MM.1S (cell line): ENCODE measurements at regions not wholly inside any gene's neighbourhood (a gene's known extent, or its start where the extent isn't known, plus 50 kb on each side); places are given as distances from the start of the nearest gene placed in this dataset.

ENCODE experiments used
- DNase-seq: peaks from one replicate; pipeline ENCODE4 v3.0.0-alpha.2; 2015
- H2AFZ ChIP-seq: fragments of 300-600 bp; sonication (generic); 2 replicates; pipeline ENCODE4 v1.6.0; 2016; ENCODE audit warnings: antibody characterized with exemption, low read length
- H3F3A ChIP-seq: fragments of 300-600 bp; sonication (generic); 2 replicates; pipeline ENCODE4 v1.6.1; 2016; ENCODE audit warnings: mild to moderate bottlenecking, antibody characterized with exemption, low read length, moderate library complexity, mixed read lengths; ENCODE audit not compliant: insufficient read depth
- H3K27ac ChIP-seq: fragments of 300-600 bp; sonication (generic); 2 replicates; pipeline ENCODE4 v1.5.1; 2016; ENCODE audit warnings: mild to moderate bottlenecking, low read length
- H3K27me3 ChIP-seq: fragments of 300-600 bp; sonication (generic); replicated peaks from 2 replicates; pipeline ENCODE4 v1.6.0; 2016; ENCODE audit warnings: low read length; ENCODE audit not compliant: insufficient read depth
- H3K36me3 ChIP-seq: fragments of 300-600 bp; sonication (generic); replicated peaks from 2 replicates; pipeline ENCODE4 v1.6.1; 2016; ENCODE audit warnings: mild to moderate bottlenecking, low read length, mixed read lengths; ENCODE audit not compliant: insufficient read depth
- H3K4me1 ChIP-seq: fragments of 300-600 bp; sonication (generic); 2 replicates; pipeline ENCODE4 v1.6.1; 2016; ENCODE audit warnings: low read length, mixed read lengths
- H3K4me2 ChIP-seq: fragments of 300-600 bp; sonication (generic); 2 replicates; pipeline ENCODE4 v1.6.0; 2016; ENCODE audit warnings: low read depth, low read length
- H3K4me3 ChIP-seq: fragments of 300-600 bp; sonication (generic); 2 replicates; pipeline ENCODE4 v1.5.1; 2016; ENCODE audit warnings: low read length, mixed read lengths
- H3K79me2 ChIP-seq: fragments of 300-600 bp; sonication (generic); 2 replicates; pipeline ENCODE4 v1.6.1; 2016; ENCODE audit warnings: mixed run types, low read length, mixed read lengths
- H3K9ac ChIP-seq: fragments of 300-600 bp; sonication (generic); 2 replicates; pipeline ENCODE4 v1.6.1; 2016; ENCODE audit warnings: low read length, mixed read lengths
- H3K9me2 ChIP-seq: fragments of 300-600 bp; sonication (generic); replicated peaks from 2 replicates; pipeline ENCODE4 v1.6.1; 2016; ENCODE audit warnings: mild to moderate bottlenecking, low read length, mixed read lengths; ENCODE audit not compliant: insufficient read depth
- H3K9me3 ChIP-seq: fragments of 300-600 bp; sonication (generic); replicated peaks from 2 replicates; pipeline ENCODE4 v1.6.1; 2016; ENCODE audit warnings: mild to moderate bottlenecking, low read length, mixed read lengths; ENCODE audit not compliant: insufficient read depth
- H4K20me1 ChIP-seq: fragments of 300-600 bp; sonication (generic); 2 replicates; pipeline ENCODE4 v1.6.1; 2016; ENCODE audit warnings: mild to moderate bottlenecking, low read length, moderate library complexity, mixed read lengths; ENCODE audit not compliant: insufficient read depth
- EZH2 ChIP-seq: fragments of 300-600 bp; sonication (generic); optimal IDR thresholded peaks from 2 replicates; pipeline ENCODE3; 2017; ENCODE audit warnings: low read depth, mild to moderate bottlenecking, antibody characterized with exemption, low read length, mixed read lengths
- EZH2phosphoT487 ChIP-seq: fragments of 300-600 bp; sonication (generic); IDR thresholded peaks from 2 replicates; pipeline ENCODE4 v1.6.1; 2018; ENCODE audit warnings: antibody characterized with exemption, low read length
- TF ChIP-seq, protein P1 (sequence below): fragments of 300-600 bp; sonication (generic); IDR thresholded peaks from 2 replicates; pipeline ENCODE4 v1.5.1; 2016; ENCODE audit warnings: antibody characterized with exemption, low read length, mixed read lengths

DNA sequence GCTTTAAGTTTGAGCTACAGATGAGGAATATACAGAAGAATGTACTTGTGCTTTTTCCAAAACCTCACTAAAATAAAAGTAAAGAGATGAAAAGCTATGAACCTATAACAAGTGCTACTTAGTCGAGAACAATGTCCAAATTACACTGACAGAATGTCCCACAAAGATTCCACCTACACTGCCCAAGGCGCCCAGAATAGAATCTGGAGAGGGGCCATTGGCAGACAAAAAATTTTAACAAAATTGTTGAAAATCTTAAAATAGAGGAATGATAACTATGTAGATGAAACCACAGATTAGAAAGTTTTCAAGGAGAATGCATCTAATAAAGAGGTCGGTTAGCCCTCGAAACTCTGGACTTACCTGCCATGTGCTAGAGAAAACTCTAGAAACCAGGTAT, 235.3 kb downstream of the CETN3 start:
- no peak overlapping the region for H3K4me2 ChIP-seq
- H3K9me3 ChIP-seq, result no peaks in the 10 kb centered on the region
- H3K9ac ChIP-seq, result no peak overlapping the region
- H3F3A ChIP-seq, result no peaks in the 10 kb centered on the region
- H3K36me3 ChIP-seq, result no peaks in the 10 kb centered on the region
- H3K4me3 ChIP-seq, result no peak overlapping the region
- H4K20me1 ChIP-seq, result no peaks in the 10 kb centered on the region
- no peak overlapping the region for H2AFZ ChIP-seq
- no peaks in the 10 kb centered on the region for H3K79me2 ChIP-seq
- H3K27ac ChIP-seq, result no peak overlapping the region
- DNase-seq, result no peak
- no peaks in the 10 kb centered on the region for H3K9me2 ChIP-seq
- no peaks in the 10 kb centered on the region for H3K27me3 ChIP-seq
- H3K4me1 ChIP-seq, result no peaks in the 10 kb centered on the region
- TF ChIP-seq EZH2, result no peak
- TF ChIP-seq, protein P1, sequence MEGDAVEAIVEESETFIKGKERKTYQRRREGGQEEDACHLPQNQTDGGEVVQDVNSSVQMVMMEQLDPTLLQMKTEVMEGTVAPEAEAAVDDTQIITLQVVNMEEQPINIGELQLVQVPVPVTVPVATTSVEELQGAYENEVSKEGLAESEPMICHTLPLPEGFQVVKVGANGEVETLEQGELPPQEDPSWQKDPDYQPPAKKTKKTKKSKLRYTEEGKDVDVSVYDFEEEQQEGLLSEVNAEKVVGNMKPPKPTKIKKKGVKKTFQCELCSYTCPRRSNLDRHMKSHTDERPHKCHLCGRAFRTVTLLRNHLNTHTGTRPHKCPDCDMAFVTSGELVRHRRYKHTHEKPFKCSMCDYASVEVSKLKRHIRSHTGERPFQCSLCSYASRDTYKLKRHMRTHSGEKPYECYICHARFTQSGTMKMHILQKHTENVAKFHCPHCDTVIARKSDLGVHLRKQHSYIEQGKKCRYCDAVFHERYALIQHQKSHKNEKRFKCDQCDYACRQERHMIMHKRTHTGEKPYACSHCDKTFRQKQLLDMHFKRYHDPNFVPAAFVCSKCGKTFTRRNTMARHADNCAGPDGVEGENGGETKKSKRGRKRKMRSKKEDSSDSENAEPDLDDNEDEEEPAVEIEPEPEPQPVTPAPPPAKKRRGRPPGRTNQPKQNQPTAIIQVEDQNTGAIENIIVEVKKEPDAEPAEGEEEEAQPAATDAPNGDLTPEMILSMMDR, result no peak
- no peak for TF ChIP-seq EZH2phosphoT487

DNA sequence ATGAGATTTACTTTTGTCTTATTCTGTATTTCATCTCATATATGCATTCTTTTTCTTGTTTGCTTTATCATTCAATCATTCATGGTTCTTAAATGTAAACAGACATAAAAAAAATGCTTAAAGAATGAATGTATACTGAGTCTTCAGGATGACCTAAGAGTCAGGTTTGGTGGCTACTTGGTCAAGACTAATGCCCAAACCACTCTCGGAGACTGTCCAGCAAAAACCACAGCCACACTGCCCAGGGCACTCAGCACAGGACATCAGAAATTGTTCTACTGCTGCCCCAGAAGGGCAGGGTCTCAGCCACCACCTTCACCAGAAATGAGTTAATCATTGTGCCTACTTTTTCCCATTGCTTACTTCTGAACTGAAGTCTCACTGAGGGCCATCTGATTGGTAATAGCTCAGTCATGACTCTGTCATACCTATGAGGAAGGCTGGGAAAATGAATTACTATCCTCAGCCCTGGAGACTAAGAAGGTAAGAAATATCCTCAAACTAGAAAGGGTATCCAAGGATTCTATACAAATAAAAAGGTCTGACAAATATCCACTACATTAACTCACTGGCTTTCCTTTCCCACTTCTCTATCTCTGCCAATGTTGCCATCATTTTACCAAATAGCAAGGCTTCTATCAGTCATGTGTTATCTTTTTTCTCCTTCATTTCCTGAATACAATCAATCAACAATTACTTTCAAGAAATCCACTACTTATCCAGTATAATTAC, 236.1 kb downstream of the CETN3 start:
- H3K4me3 ChIP-seq, result no peak overlapping the region
- no peak for DNase-seq
- H3K27me3 ChIP-seq, result no peaks in the 10 kb centered on the region
- no peaks in the 10 kb centered on the region for H3K4me1 ChIP-seq
- no peaks in the 10 kb centered on the region for H3K9me2 ChIP-seq
- no peaks in the 10 kb centered on the region for H3K9me3 ChIP-seq
- H3K79me2 ChIP-seq, result no peaks in the 10 kb centered on the region
- H3K36me3 ChIP-seq, result no peaks in the 10 kb centered on the region
- no peak overlapping the region for H2AFZ ChIP-seq
- H3K4me2 ChIP-seq, result no peak overlapping the region
- TF ChIP-seq EZH2 (no peak), EZH2phosphoT487 (no peak)
- TF ChIP-seq, protein P1, result no peak
- no peaks in the 10 kb centered on the region for H4K20me1 ChIP-seq
- H3K27ac ChIP-seq, result no peak overlapping the region
- H3F3A ChIP-seq, result no peaks in the 10 kb centered on the region
- H3K9ac ChIP-seq, result no peak overlapping the region

DNA sequence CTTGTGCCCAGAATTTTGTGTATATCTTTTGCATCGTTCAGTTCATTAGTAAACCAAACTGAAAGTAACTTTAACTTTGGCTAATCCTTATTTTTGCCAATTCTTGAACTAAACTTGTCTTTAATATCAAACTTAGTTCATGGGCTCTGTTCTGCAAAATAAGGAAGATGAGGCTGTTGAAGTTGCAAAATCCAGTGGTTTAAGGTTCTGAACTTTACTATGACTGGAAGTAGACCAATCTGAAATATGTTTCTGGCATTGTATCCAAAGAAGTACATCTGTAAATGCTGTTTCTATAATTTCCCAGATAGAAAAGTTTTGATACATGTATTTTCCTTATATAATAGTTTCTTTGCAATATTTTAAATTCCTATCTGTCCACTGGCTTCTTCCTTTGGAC, 238.1 kb downstream of the CETN3 start:
- H3K79me2 ChIP-seq, result no peaks in the 10 kb centered on the region
- no peak overlapping the region for H2AFZ ChIP-seq
- no peak overlapping the region for H3K9ac ChIP-seq
- H3K27ac ChIP-seq, result no peak overlapping the region
- TF ChIP-seq EZH2phosphoT487, result no peak
- TF ChIP-seq, protein P1, result no peak
- no peak for TF ChIP-seq EZH2
- H3K9me2 ChIP-seq, result no peaks in the 10 kb centered on the region
- no peaks in the 10 kb centered on the region for H3K4me1 ChIP-seq
- H3K4me3 ChIP-seq, result no peak overlapping the region
- no peaks in the 10 kb centered on the region for H3K36me3 ChIP-seq
- no peak for DNase-seq
- H3K4me2 ChIP-seq, result no peak overlapping the region
- H3K9me3 ChIP-seq, result no peaks in the 10 kb centered on the region
- no peaks in the 10 kb centered on the region for H3K27me3 ChIP-seq
- H4K20me1 ChIP-seq, result no peaks in the 10 kb centered on the region
- H3F3A ChIP-seq, result no peaks in the 10 kb centered on the region
